ENCODE measurements at regions not wholly inside any gene's neighbourhood (a gene's known extent, or its start where the extent isn't known, plus 50 kb on each side); places are given as distances from the start of the nearest gene placed in this dataset.

DNA sequence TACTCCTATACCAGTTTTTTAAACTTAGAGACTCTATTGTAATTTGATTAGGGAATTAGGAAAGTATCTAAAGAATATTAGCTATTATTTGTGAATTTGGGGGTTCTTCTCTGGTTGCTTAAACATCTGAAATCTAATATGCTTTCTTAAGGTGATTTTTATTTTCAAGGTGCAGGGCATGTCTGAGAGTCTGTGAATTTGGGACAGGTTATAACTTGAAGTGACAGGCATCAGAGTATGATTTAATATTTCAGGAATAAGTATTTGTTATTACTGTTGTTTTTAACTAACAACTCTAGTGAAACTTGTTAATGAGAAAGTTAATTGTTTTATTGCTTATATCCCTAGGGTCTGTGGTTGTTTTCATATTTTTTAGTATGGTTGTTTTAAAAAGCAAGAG is 321.6 kb upstream of the EPHA3 start (continued):
- TF ChIP-seq, protein P1, sequence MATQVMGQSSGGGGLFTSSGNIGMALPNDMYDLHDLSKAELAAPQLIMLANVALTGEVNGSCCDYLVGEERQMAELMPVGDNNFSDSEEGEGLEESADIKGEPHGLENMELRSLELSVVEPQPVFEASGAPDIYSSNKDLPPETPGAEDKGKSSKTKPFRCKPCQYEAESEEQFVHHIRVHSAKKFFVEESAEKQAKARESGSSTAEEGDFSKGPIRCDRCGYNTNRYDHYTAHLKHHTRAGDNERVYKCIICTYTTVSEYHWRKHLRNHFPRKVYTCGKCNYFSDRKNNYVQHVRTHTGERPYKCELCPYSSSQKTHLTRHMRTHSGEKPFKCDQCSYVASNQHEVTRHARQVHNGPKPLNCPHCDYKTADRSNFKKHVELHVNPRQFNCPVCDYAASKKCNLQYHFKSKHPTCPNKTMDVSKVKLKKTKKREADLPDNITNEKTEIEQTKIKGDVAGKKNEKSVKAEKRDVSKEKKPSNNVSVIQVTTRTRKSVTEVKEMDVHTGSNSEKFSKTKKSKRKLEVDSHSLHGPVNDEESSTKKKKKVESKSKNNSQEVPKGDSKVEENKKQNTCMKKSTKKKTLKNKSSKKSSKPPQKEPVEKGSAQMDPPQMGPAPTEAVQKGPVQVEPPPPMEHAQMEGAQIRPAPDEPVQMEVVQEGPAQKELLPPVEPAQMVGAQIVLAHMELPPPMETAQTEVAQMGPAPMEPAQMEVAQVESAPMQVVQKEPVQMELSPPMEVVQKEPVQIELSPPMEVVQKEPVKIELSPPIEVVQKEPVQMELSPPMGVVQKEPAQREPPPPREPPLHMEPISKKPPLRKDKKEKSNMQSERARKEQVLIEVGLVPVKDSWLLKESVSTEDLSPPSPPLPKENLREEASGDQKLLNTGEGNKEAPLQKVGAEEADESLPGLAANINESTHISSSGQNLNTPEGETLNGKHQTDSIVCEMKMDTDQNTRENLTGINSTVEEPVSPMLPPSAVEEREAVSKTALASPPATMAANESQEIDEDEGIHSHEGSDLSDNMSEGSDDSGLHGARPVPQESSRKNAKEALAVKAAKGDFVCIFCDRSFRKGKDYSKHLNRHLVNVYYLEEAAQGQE (IDR thresholded peaks at IDR 0.05; ENCODE audit: low read depth, low read length), result no peak
- TF ChIP-seq YY1 (IDR thresholded peaks at IDR 0.05; ENCODE audit: low read depth) (no peak), MXI1 (IDR thresholded peaks at IDR 0.05; ENCODE audit: low read depth, low read length) (no peak), FOXJ3 (CRISPR knock-in tag; IDR thresholded peaks at IDR 0.05) (no peak)
- TF ChIP-seq, protein P2, sequence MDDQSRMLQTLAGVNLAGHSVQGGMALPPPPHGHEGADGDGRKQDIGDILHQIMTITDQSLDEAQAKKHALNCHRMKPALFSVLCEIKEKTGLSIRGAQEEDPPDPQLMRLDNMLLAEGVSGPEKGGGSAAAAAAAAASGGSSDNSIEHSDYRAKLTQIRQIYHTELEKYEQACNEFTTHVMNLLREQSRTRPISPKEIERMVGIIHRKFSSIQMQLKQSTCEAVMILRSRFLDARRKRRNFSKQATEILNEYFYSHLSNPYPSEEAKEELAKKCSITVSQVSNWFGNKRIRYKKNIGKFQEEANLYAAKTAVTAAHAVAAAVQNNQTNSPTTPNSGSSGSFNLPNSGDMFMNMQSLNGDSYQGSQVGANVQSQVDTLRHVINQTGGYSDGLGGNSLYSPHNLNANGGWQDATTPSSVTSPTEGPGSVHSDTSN (IDR thresholded peaks at IDR 0.05), result no peak
- TF ChIP-seq, protein P3, sequence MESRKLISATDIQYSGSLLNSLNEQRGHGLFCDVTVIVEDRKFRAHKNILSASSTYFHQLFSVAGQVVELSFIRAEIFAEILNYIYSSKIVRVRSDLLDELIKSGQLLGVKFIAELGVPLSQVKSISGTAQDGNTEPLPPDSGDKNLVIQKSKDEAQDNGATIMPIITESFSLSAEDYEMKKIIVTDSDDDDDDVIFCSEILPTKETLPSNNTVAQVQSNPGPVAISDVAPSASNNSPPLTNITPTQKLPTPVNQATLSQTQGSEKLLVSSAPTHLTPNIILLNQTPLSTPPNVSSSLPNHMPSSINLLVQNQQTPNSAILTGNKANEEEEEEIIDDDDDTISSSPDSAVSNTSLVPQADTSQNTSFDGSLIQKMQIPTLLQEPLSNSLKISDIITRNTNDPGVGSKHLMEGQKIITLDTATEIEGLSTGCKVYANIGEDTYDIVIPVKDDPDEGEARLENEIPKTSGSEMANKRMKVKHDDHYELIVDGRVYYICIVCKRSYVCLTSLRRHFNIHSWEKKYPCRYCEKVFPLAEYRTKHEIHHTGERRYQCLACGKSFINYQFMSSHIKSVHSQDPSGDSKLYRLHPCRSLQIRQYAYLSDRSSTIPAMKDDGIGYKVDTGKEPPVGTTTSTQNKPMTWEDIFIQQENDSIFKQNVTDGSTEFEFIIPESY (IDR thresholded peaks at IDR 0.05; ENCODE audit: borderline replicate concordance, low read depth), result no peak

DNA sequence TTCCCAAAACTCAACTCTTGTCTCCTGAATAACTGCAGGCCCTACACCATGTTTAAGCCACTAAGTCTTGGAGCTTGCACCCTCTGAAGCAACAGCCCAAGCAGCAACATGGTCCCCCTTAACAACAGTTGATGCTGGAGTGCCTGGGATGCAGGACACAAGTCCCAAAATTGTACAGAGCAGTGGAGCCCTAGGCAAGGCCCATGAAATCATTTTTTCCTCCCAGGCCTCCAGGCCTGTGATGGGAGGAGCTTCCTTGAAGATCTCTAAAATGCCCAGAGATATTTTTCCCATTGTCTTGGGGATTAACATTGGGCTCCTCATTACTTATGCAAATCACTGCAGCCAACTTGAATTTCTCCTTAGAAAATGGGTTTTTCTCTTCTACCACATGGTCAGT is 311.9 kb upstream of the EPHA3 start:
- Histone ChIP-seq H3K4me3 (ENCODE audit: low read depth in 2 of 2, low read length in 1 of 2) (no peak overlapping the region), H3K9ac (no peak overlapping the region), H3F3A (replicated peaks; ENCODE audit: insufficient read depth) (no peaks in the 10 kb centered on the region), H3K4me1 (ENCODE audit: control insufficient read depth in 1 of 2, insufficient read depth in 2 of 2, low read depth in 1 of 2, low read length in 1 of 2) (no peaks in the 10 kb centered on the region), H3K36me3 (replicated peaks in 1 of 2; ENCODE audit: control insufficient read depth in 1 of 2, insufficient read depth in 2 of 2, low read length in 1 of 2) (no peaks in the 10 kb centered on the region), H3K4me2 (no peak overlapping the region), H4K20me1 (ENCODE audit: insufficient read depth) (no peaks in the 10 kb centered on the region), H2AFZ (ENCODE audit: low read depth) (no peak overlapping the region), H3K27ac (ENCODE audit: low read depth in 2 of 2, low read length in 1 of 2) (no peak overlapping the region), H3K9me2 (no peaks in the 10 kb centered on the region), H3K27me3 (ENCODE audit: insufficient read depth) (no peaks in the 10 kb centered on the region), H3K79me2 (ENCODE audit: insufficient read depth) (no peaks in the 10 kb centered on the region), H3K9me3 (no peaks in the 10 kb centered on the region)
- CTCF ChIA-PET, result no interaction called here
- DNase-seq, result no peak
- no peak for TF ChIP-seq TAF1 (IDR thresholded peaks at IDR 0.05; ENCODE audit: borderline replicate concordance, low read depth, low read length)
- no peak for TF ChIP-seq TCF12 (IDR thresholded peaks at IDR 0.05)
- TF ChIP-seq, protein P1 (IDR thresholded peaks at IDR 0.05; ENCODE audit: low read depth, low read length), result no peak
- TF ChIP-seq, protein P2 (IDR thresholded peaks at IDR 0.05), result no peak
- TF ChIP-seq, protein P4, sequence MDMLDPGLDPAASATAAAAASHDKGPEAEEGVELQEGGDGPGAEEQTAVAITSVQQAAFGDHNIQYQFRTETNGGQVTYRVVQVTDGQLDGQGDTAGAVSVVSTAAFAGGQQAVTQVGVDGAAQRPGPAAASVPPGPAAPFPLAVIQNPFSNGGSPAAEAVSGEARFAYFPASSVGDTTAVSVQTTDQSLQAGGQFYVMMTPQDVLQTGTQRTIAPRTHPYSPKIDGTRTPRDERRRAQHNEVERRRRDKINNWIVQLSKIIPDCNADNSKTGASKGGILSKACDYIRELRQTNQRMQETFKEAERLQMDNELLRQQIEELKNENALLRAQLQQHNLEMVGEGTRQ (IDR thresholded peaks at IDR 0.05; ENCODE audit: borderline replicate concordance, low read depth, low read length), result no peak
- POLR2A ChIA-PET, result no interaction called here
